Fibroblast of mammary gland (primary cell): ENCODE measurements at regions not wholly inside any gene's neighbourhood (a gene's known extent, or its start where the extent isn't known, plus 50 kb on each side); places are given as distances from the start of the nearest gene placed in this dataset.
"Not testable (repeated sequence)": the region's sequence is repeated elsewhere in the genome, so short reads cannot be mapped to it uniquely, and the experiment has no call there.

Source experiments
- DNase-seq: peaks from one replicate; pipeline ENCODE4 v3.0.0-alpha.2; 2010; ENCODE audit warnings: low read depth
- H3K4me3 ChIP-seq: 2 replicates; pipeline ENCODE4 v1.5.1; 2011; ENCODE audit warnings: low read depth, mild to moderate bottlenecking, low read length, moderate library complexity; ENCODE audit not compliant: control insufficient read depth
- TF ChIP-seq, protein P1 (sequence below): conservative IDR thresholded peaks from 2 replicates; pipeline ENCODE4 v1.5.1; 2011; ENCODE audit warnings: low read depth, low read length, inconsistent platforms; ENCODE audit not compliant: control insufficient read depth, insufficient read depth

DNA sequence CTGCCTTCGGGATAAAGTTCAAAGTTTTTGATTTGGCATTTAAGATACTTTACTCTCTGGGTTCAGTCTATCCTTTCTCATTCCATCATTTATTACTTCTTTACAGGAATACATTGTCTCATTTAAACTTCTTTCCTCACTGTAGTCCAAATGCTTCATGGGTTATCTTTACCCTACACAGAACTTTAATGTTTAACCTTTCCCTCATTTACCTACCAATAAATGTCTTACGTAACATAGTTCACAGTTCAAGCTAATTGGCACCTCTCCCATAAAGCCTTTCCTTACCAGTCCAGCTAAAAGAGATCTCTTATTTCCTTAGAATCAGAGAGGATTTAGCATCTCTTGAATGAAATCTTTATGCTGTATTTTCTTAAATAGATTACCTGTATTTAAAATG is 476.3 kb upstream of the SEL1L start:
- no peak overlapping the region for H3K4me3 ChIP-seq
- no peak for DNase-seq
- TF ChIP-seq, protein P1, sequence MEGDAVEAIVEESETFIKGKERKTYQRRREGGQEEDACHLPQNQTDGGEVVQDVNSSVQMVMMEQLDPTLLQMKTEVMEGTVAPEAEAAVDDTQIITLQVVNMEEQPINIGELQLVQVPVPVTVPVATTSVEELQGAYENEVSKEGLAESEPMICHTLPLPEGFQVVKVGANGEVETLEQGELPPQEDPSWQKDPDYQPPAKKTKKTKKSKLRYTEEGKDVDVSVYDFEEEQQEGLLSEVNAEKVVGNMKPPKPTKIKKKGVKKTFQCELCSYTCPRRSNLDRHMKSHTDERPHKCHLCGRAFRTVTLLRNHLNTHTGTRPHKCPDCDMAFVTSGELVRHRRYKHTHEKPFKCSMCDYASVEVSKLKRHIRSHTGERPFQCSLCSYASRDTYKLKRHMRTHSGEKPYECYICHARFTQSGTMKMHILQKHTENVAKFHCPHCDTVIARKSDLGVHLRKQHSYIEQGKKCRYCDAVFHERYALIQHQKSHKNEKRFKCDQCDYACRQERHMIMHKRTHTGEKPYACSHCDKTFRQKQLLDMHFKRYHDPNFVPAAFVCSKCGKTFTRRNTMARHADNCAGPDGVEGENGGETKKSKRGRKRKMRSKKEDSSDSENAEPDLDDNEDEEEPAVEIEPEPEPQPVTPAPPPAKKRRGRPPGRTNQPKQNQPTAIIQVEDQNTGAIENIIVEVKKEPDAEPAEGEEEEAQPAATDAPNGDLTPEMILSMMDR: no peak

DNA sequence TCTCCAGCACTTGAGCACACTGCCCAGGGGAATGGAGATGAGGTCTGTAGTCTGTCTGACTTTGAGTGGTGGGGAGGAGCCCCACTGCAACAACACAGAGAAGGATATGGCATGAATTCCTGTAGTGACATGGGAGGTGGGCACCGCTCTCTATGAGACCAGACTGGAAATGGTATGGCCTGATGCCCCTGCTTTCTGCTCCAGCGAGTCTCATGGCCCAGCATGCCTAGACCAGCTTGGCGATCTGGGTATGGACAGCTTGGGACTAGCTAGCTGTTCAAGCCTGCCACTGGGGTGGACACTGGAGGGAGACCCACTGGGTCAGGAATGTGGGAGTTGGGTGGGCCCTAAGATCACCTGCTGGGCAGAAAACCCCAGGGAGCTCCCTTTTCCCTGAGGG is 477.8 kb upstream of the SEL1L start:
- no peak for DNase-seq
- TF ChIP-seq, protein P1: no peak

DNA sequence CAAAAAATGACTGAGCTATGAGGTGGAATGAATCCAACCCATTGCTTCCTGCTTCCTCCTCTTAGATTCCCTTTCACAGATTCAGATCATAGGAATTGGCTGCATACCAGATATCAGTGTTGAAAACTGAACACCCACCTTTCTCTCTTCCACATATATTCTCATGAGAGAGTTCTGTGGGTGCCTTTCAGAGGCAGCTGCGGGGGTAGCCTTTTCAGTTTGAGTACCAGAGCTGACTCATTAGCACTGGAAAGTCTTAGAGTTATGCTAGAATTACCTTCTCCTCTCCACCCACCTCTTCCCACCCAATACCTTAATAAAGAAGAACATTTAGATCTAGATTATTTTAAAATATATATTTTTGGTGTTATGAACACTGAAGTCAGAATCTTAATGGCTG is 495.4 kb upstream of the SEL1L start:
- TF ChIP-seq, protein P1: no peak
- DNase-seq: no peak
- H3K4me3 ChIP-seq: no peak overlapping the region

More for the DNA sequence above, 477.8 kb upstream of the SEL1L start:
- H3K4me3 ChIP-seq: no peak overlapping the region

DNA sequence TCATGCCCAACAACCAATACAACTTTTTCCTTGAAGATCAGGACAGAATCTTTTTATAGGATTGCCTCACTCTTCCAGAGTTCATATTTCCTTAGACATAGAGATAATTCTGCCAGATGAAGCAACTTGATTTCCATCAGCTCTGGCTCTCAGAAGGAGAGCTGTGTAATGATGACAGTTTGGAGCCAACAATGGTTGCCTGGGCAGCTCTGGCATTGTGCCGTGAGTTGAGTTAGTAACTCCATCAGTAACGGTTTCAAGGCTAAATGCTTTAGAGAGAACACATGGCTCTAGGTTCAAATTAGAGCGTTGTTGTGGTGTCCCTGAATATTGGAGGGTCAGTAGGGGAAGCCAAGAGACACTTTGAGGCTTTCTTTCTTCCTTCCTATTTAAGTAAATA is 501.7 kb upstream of the SEL1L start:
- H3K4me3 ChIP-seq: no peak overlapping the region
- TF ChIP-seq, protein P1: no peak
- DNase-seq: no peak

DNA sequence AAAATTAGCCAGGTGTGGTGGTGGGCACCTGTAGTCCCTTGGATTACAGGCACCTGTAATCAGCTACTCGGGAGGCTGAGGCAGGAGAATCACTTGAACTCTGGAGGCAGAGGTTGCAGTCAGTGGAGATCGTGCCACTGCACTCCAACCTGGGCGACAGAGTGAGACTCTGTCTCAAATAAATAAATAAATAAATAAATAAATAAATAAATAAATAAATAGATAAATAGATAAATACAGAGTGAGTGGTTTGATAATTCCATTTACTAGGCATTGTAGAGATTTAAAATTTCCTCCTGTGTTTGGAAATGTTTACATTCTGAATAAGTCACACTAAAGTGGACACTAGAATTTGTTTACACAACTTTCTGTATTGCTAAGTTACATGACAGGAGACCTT is 504.4 kb upstream of the SEL1L start:
- H3K4me3 ChIP-seq, DNase-seq: not testable (repeated sequence)

DNA sequence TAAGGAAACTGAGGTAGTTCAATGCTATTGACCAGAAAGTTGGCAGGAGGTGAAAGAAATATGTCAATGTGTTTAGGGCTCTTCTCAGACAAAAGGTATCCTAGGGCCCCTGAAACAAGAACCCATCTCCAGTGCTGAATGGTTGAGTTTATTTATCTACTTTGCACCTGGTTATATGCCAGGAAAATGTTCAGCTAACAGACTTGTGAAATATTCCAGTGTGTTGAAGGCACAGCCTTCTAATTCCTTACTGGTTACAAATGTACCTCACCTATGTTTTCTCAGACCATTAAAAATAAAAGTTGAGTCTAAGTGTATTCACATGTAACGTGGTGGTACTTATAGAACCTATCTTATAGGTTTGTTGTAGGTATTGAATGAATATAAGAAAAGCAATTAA is 511.7 kb upstream of the SEL1L start:
- no peak overlapping the region for H3K4me3 ChIP-seq
- no peak for DNase-seq
- TF ChIP-seq, protein P1: no peak

DNA sequence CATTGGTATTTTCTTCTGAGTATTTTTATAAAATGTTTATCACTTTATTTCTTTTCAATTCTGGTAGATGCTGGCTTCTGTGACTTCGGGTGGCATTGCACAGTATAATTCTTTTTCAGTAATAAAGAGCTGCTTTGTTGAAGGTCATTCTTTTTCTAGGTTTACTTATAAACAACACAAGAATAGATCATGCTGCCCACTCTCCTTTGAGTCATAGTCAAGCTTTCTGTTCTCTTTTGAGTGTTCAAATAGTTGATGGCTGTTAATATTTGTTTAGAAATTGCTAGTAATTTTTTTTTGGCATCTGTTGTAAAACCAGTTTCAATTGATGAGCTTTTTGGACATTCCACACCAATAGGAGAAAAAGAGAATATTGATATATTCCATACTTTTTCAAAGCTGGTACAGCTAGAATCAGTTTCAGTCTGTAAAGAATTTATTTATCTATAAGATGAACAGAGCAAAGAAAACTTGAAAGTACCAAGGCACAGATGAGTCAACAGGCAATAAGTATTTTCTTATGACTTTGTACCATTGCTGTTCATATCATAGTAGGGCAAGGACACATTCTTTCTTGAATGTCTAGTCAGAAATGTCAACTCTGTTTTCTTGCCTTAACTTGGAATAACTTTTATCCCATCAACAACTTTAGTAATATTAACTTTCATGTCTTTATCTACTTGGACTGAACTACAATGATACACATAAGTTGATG is 513.0 kb upstream of the SEL1L start:
- no peak for DNase-seq
- no peak overlapping the region for H3K4me3 ChIP-seq
- TF ChIP-seq, protein P1: no peak
